ENCODE measurements at regions not wholly inside any gene's neighbourhood (a gene's known extent, or its start where the extent isn't known, plus 50 kb on each side); places are given as distances from the start of the nearest gene placed in this dataset.

DNA sequence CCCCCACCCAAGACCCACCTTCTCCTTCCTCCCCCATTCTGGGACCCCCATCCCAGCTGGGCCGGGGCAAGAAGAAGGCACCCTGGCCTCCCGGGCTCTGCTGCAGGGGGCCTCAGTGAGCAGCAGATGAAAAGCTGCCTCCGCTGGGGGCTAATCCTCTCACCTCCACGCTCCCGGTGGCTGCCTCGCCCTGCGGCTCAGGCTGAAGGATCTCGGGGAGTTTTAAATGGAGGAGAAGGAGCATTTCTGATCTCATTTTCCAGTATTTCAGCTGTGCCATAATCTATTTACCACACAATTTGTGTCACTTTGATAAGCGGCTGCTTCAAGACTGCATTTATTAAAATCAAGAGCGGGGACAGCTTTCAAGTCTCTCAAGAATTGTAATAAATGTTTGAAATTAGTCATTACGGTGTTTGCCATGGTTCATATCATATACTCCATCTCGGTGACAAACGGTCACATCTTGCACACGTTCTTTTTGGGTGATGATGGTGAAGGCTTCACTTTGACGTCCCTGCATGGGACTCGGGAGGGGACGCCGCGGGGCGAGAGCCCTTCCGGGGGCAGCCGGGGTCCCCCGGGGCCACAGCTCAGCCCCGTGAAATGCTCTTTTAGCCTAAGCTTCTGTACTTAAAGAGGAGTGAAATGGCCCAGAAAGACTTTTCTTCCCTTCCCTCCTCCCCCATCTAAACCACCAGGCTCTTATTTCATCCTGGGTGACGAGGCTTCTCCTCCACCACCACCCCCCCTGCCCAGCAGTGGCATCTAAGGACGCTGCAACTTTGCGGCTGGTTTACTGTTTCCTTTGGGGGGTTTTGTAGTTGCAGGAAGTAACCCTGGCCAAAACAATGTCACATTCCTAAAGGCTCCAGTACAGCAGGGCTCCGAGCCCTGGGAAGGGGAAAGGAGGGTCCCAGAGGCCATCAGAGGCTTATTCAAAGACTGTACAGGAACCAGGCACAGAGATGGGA is 313.1 kb upstream of the TNRC6C start:
- no peaks in the 10 kb centered on the region for H3K4me1 ChIP-seq
- H3K4me3 ChIP-seq = no peak overlapping the region
- intact Hi-C loops (cut with micrococcal nuclease) = no loop called here
- no peak for TF ChIP-seq CTCF (IDR thresholded peaks at IDR 0.05; ENCODE audit: borderline replicate concordance)
- H3K9me3 ChIP-seq (replicated peaks) = peaks cover 9% of the 10 kb centered on the region
- peaks cover 8% of the 10 kb centered on the region for H3K27me3 ChIP-seq (ENCODE audit: low read depth)
- DNase-seq = no peak
- H3K36me3 ChIP-seq = no peaks in the 10 kb centered on the region
- no peak overlapping the region for H3K27ac ChIP-seq (replicated peaks)

DNA sequence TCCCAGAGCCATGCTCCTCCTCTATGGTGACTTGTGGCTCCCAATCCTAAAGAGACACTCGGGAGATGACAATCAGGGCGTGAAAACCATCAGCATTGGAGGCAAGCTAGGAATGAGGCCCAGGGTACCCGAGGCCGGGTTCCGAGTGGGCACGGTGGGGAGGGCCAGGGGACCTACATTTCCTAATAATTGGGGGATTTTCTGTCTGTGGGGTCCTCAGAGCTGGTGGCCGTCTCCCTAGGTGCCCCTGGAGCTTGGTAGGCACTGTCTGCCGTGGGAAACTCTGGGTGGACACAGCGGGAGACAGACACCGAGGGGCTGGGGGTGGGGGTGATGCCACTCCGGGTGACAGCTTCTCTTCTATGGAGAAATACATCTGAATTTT is 312.5 kb upstream of the TNRC6C start:
- intact Hi-C loops (cut with micrococcal nuclease) = no loop called here
- Histone ChIP-seq H3K4me3 (no peak overlapping the region), H3K36me3 (no peaks in the 10 kb centered on the region), H3K27me3 (ENCODE audit: low read depth) (peaks cover 8% of the 10 kb centered on the region), H3K27ac (replicated peaks) (no peak overlapping the region), H3K4me1 (no peaks in the 10 kb centered on the region), H3K9me3 (replicated peaks) (peaks cover 9% of the 10 kb centered on the region)
- TF ChIP-seq CTCF (IDR thresholded peaks at IDR 0.05; ENCODE audit: borderline replicate concordance) = no peak
- no peak for DNase-seq

DNA sequence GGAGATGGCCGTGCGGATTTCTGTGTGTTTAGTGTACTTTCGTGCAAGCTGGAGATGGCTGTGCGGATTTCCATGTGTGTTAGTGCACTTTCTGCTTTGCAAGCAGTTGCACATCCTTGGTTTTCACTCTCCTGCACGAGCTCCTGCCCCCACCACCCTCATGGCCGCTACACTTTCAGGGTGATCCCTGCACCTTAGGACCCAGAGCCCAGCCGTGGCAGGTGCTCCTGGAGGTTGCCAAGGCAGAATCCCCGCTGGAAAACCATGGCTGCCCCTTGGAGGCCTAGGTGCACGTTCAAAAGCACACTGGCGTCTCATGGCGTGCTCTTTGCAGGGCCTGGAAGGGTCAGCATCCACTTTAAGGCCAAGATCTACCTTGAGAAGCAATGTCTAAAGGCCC is 311.0 kb upstream of the TNRC6C start:
- Histone ChIP-seq H3K9me3 (replicated peaks) (peaks cover 9% of the 10 kb centered on the region), H3K36me3 (no peaks in the 10 kb centered on the region), H3K4me1 (no peaks in the 10 kb centered on the region), H3K27me3 (ENCODE audit: low read depth) (peaks cover 8% of the 10 kb centered on the region), H3K27ac (replicated peaks) (no peak overlapping the region), H3K4me3 (no peak overlapping the region)
- intact Hi-C loops (cut with micrococcal nuclease) = no loop called here
- no peak for TF ChIP-seq CTCF (IDR thresholded peaks at IDR 0.05; ENCODE audit: borderline replicate concordance)
- DNase-seq = no peak

DNA sequence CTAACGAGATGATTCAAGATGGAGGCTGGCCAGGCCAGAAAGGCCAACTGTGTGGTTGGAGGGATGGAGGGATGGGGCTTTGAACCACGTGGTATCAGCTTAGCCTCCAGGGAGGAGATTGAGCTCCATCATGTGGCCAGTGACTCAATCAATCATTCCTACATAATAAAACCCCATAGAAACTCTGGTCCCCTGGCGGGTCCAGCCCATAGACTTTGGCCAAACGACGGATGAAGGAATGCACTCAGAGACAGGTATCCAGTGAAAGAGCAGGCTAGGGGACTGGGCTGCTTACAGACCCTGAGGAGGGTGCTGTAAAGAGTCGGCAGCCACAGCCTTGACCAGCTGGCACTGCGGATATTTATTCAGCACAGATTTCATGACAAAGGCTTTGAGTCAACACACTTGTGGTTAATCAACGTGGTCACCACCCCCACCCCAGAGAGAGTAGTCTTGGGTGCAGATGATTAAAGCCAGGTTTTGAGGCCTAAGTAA is 308.7 kb upstream of the TNRC6C start:
- no peak overlapping the region for H3K4me3 ChIP-seq
- H3K9me3 ChIP-seq (replicated peaks) = peaks cover 9% of the 10 kb centered on the region
- H3K36me3 ChIP-seq = no peaks in the 10 kb centered on the region
- TF ChIP-seq CTCF (IDR thresholded peaks at IDR 0.05; ENCODE audit: borderline replicate concordance) = no peak
- peaks cover 8% of the 10 kb centered on the region for H3K27me3 ChIP-seq (ENCODE audit: low read depth)
- no peak for DNase-seq
- intact Hi-C loops (cut with micrococcal nuclease) = no loop called here
- H3K27ac ChIP-seq (replicated peaks) = no peak overlapping the region
- no peaks in the 10 kb centered on the region for H3K4me1 ChIP-seq

GRCh38 chr17:77651988-77652387 is 306.5 kb upstream of the TNRC6C start:
- intact Hi-C loops (cut with micrococcal nuclease) = no loop called here
- H3K27me3 ChIP-seq (ENCODE audit: low read depth) = peaks cover 20% of the 10 kb centered on the region
- no peak overlapping the region for H3K27ac ChIP-seq (replicated peaks)
- no peaks in the 10 kb centered on the region for H3K4me1 ChIP-seq
- DNase-seq = no peak
- H3K4me3 ChIP-seq = no peak overlapping the region
- no peak for TF ChIP-seq CTCF (IDR thresholded peaks at IDR 0.05; ENCODE audit: borderline replicate concordance)
- no peaks in the 10 kb centered on the region for H3K36me3 ChIP-seq
- peaks cover 9% of the 10 kb centered on the region for H3K9me3 ChIP-seq (replicated peaks)

Measured in left ventricle myocardium inferior (tissue), 1 donor.